ENCODE measurements at regions not wholly inside any gene's neighbourhood (a gene's known extent, or its start where the extent isn't known, plus 50 kb on each side); places are given as distances from the start of the nearest gene placed in this dataset.

- TF ChIP-seq POLR2A (IDR thresholded peaks at IDR 0.05; ENCODE audit: low read depth, low read length) (no peak), POLR2AphosphoS5 (IDR thresholded peaks at IDR 0.05; ENCODE audit: low read depth, low read length) (no peak), TAF1 (IDR thresholded peaks at IDR 0.05; ENCODE audit: borderline replicate concordance, low read depth, low read length) (no peak)
Observed at GRCh38 chr1:185487936-185488335, 170.9 kb upstream of the IVNS1ABP start.
